ENCODE measurements at regions not wholly inside any gene's neighbourhood (a gene's known extent, or its start where the extent isn't known, plus 50 kb on each side); places are given as distances from the start of the nearest gene placed in this dataset.

DNA sequence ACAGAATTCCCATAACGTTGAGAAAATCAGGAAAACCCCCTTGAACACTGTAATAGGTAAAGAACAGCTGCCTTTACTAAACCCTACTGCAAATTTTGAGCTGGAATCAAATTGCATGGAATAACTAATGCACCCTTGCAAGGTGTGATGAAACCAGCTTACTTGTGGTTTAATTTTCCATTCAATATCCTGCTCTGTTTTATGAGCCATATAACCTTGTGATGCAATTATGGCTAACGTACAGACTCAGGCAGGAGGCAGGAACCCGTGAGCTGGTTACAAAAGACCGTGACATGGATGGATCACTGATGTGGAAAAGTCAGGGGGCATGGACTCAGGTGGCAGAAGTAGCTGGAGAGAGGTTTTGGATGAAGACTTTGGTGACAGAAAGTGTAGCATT, 438.6 kb downstream of the COG6 start:
- TF ChIP-seq ZNF396 (CRISPR knock-in tag; IDR thresholded peaks at IDR 0.05; ENCODE audit: borderline replicate concordance) = no peak
- TF ChIP-seq, protein P1, sequence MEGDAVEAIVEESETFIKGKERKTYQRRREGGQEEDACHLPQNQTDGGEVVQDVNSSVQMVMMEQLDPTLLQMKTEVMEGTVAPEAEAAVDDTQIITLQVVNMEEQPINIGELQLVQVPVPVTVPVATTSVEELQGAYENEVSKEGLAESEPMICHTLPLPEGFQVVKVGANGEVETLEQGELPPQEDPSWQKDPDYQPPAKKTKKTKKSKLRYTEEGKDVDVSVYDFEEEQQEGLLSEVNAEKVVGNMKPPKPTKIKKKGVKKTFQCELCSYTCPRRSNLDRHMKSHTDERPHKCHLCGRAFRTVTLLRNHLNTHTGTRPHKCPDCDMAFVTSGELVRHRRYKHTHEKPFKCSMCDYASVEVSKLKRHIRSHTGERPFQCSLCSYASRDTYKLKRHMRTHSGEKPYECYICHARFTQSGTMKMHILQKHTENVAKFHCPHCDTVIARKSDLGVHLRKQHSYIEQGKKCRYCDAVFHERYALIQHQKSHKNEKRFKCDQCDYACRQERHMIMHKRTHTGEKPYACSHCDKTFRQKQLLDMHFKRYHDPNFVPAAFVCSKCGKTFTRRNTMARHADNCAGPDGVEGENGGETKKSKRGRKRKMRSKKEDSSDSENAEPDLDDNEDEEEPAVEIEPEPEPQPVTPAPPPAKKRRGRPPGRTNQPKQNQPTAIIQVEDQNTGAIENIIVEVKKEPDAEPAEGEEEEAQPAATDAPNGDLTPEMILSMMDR (IDR thresholded peaks at IDR 0.05) = no peak
- TF ChIP-seq, protein P2, sequence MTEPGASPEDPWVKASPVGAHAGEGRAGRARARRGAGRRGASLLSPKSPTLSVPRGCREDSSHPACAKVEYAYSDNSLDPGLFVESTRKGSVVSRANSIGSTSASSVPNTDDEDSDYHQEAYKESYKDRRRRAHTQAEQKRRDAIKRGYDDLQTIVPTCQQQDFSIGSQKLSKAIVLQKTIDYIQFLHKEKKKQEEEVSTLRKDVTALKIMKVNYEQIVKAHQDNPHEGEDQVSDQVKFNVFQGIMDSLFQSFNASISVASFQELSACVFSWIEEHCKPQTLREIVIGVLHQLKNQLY (CRISPR knock-in tag; IDR thresholded peaks at IDR 0.05) = no peak
- no peak for TF ChIP-seq JUN (CRISPR knock-in tag; IDR thresholded peaks at IDR 0.05)
